Glutamatergic neuron (in vitro differentiated cells): ENCODE measurements at regions not wholly inside any gene's neighbourhood (a gene's known extent, or its start where the extent isn't known, plus 50 kb on each side); places are given as distances from the start of the nearest gene placed in this dataset.

Experiments used
- DNase-seq: peaks from one replicate; pipeline ENCODE4 v3.0.0; 2022
- H3K27ac Mint-ChIP-seq: one replicate; pipeline ENCODE4 v1.8.0; 2020; ENCODE audit warnings: mild to moderate bottlenecking, mixed read lengths, inconsistent platforms; ENCODE audit not compliant: unreplicated experiment
- H3K27me3 Mint-ChIP-seq: one replicate; pipeline ENCODE4 v1.8.0; 2020; ENCODE audit warnings: mild to moderate bottlenecking, moderate library complexity, mixed read lengths, inconsistent platforms; ENCODE audit not compliant: unreplicated experiment
- H3K36me3 Mint-ChIP-seq: one replicate; pipeline ENCODE4 v1.8.0; 2020; ENCODE audit warnings: mild to moderate bottlenecking, mixed read lengths, inconsistent platforms; ENCODE audit not compliant: unreplicated experiment
- H3K4me1 Mint-ChIP-seq: one replicate; pipeline ENCODE4 v1.8.0; 2020; ENCODE audit warnings: mild to moderate bottlenecking, low read depth, mixed read lengths, inconsistent platforms; ENCODE audit not compliant: unreplicated experiment
- H3K4me3 Mint-ChIP-seq: one replicate; pipeline ENCODE4 v1.8.0; 2020; ENCODE audit warnings: mild to moderate bottlenecking, mixed read lengths, inconsistent platforms; ENCODE audit not compliant: unreplicated experiment
- H3K9me3 Mint-ChIP-seq: one replicate; pipeline ENCODE4 v1.8.0; 2020; ENCODE audit warnings: mild to moderate bottlenecking, moderate library complexity, mixed read lengths, inconsistent platforms; ENCODE audit not compliant: unreplicated experiment
- CTCF ChIP-seq: fragments of 200-600 bp; sonication (generic); IDR thresholded peaks from one replicate; pipeline ENCODE4 v1.5.0; 2021; ENCODE audit not compliant: partially characterized antibody, unreplicated experiment

- H3K4me1 Mint-ChIP-seq = peaks cover 6% of the 10 kb centered on the region
- no peaks in the 10 kb centered on the region for H3K27me3 Mint-ChIP-seq
- no peak overlapping the region for H3K27ac Mint-ChIP-seq
- H3K36me3 Mint-ChIP-seq = peaks cover 11% of the 10 kb centered on the region
- no peak overlapping the region for H3K4me3 Mint-ChIP-seq
- DNase-seq = no peak
- TF ChIP-seq CTCF = no peak
- peaks cover 4% of the 10 kb centered on the region for H3K9me3 Mint-ChIP-seq
These were observed 546.9 kb upstream of the CFAP20DC start for GRCh38 chr3:59596741-59597140.

GRCh38 chr3:59595830-59596229 is 546.0 kb upstream of the CFAP20DC start:
- Mint-ChIP-seq H3K27ac (no peak overlapping the region), H3K9me3 (peaks cover 4% of the 10 kb centered on the region), H3K36me3 (peaks cover 11% of the 10 kb centered on the region), H3K27me3 (no peaks in the 10 kb centered on the region), H3K4me1 (peaks cover 6% of the 10 kb centered on the region), H3K4me3 (no peak overlapping the region)
- TF ChIP-seq CTCF = no peak
- no peak for DNase-seq

GRCh38 chr3:59593380-59593779 is 543.6 kb upstream of the CFAP20DC start:
- no peak for DNase-seq
- no peak overlapping the region for H3K27ac Mint-ChIP-seq
- no peak for TF ChIP-seq CTCF
- H3K27me3 Mint-ChIP-seq = no peaks in the 10 kb centered on the region
- H3K4me1 Mint-ChIP-seq = peaks cover 6% of the 10 kb centered on the region
- H3K36me3 Mint-ChIP-seq = peaks cover 12% of the 10 kb centered on the region
- peaks cover 4% of the 10 kb centered on the region for H3K9me3 Mint-ChIP-seq
- no peak overlapping the region for H3K4me3 Mint-ChIP-seq

- peaks cover 7% of the 10 kb centered on the region for H3K36me3 Mint-ChIP-seq
- H3K4me3 Mint-ChIP-seq = no peak overlapping the region
- peaks cover 2% of the 10 kb centered on the region for H3K27me3 Mint-ChIP-seq
- no peak for TF ChIP-seq CTCF
- H3K27ac Mint-ChIP-seq = no peak overlapping the region
- H3K9me3 Mint-ChIP-seq = peaks cover 3% of the 10 kb centered on the region
- no peak for DNase-seq
- peaks cover 3% of the 10 kb centered on the region for H3K4me1 Mint-ChIP-seq
These were observed 531.2 kb upstream of the CFAP20DC start for GRCh38 chr3:59580996-59581395.

GRCh38 chr3:59580499-59580898 is 530.7 kb upstream of the CFAP20DC start:
- Mint-ChIP-seq H3K36me3 (peaks cover 7% of the 10 kb centered on the region), H3K4me3 (no peak overlapping the region), H3K27me3 (peaks cover 2% of the 10 kb centered on the region), H3K27ac (no peak overlapping the region), H3K4me1 (peaks cover 3% of the 10 kb centered on the region), H3K9me3 (no peaks in the 10 kb centered on the region)
- no peak for DNase-seq
- no peak for TF ChIP-seq CTCF
